ENCODE measurements at regions not wholly inside any gene's neighbourhood (a gene's known extent, or its start where the extent isn't known, plus 50 kb on each side); places are given as distances from the start of the nearest gene placed in this dataset.

DNA sequence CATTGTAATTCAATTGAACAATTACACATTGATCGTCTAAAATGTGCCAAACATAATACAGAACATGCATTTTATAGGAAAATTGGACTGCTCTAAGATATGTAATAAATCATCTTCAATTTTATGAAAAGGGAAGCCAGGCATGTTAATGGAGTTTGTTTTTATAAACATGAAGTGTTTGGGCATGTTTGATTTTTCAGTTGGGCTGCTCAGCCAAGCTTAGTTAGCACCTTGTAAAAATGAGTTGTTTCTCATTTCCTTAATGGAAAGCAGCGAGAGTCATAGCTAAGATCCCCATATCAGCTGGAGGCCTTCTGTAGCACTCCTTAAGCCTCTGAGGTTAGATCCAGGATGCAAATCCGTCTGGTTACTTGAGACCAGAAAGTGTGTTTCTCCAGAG, 422.3 kb downstream of the SPRY2 start:
- Histone ChIP-seq H3K4me1 (ENCODE audit: insufficient read depth, low read length) (no peaks in the 10 kb centered on the region), H3K79me2 (ENCODE audit: insufficient read depth, low read length) (no peaks in the 10 kb centered on the region), H2AFZ (ENCODE audit: low read length) (no peak overlapping the region), H3K4me2 (ENCODE audit: insufficient read depth, low read length) (no peak overlapping the region), H3K27me3 (ENCODE audit: insufficient read depth, low read length) (no peaks in the 10 kb centered on the region), H3K9me3 (ENCODE audit: low read depth, low read length) (no peaks in the 10 kb centered on the region), H3K27ac (ENCODE audit: low read depth, low read length) (no peak overlapping the region), H3K4me3 (ENCODE audit: insufficient read depth, low read length) (no peak overlapping the region), H3K36me3 (ENCODE audit: insufficient read depth, low read length) (no peaks in the 10 kb centered on the region), H4K20me1 (ENCODE audit: insufficient read depth, low read length) (no peaks in the 10 kb centered on the region)
- no peak for DNase-seq (ENCODE audit: insufficient read length, low spot score, missing footprints)
- TF ChIP-seq, protein P1, sequence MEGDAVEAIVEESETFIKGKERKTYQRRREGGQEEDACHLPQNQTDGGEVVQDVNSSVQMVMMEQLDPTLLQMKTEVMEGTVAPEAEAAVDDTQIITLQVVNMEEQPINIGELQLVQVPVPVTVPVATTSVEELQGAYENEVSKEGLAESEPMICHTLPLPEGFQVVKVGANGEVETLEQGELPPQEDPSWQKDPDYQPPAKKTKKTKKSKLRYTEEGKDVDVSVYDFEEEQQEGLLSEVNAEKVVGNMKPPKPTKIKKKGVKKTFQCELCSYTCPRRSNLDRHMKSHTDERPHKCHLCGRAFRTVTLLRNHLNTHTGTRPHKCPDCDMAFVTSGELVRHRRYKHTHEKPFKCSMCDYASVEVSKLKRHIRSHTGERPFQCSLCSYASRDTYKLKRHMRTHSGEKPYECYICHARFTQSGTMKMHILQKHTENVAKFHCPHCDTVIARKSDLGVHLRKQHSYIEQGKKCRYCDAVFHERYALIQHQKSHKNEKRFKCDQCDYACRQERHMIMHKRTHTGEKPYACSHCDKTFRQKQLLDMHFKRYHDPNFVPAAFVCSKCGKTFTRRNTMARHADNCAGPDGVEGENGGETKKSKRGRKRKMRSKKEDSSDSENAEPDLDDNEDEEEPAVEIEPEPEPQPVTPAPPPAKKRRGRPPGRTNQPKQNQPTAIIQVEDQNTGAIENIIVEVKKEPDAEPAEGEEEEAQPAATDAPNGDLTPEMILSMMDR (IDR thresholded peaks at IDR 0.05; ENCODE audit: extremely low read depth, low read depth, low read length), result no peak

DNA sequence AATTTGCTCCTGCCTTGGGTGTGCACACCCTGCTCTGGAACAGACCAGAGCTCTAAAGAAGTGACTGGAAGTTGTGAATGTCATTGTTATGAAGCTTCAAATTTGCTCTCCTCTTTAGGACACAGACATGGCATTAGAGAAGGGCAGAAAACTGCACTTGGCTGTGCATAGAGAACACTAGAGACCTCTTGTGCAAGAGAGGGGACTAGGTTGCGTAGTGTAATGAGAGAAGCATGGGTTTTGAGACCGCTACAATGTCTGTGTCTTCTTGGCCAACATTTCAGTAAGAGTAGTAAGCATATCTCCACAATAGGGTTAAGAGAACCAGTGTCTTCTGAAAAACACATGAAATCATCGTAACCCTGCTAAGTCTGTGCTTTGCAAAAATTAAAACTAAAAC, 423.3 kb downstream of the SPRY2 start:
- DNase-seq (ENCODE audit: insufficient read length, low spot score, missing footprints), result no peak
- Histone ChIP-seq H3K27me3 (ENCODE audit: insufficient read depth, low read length) (no peaks in the 10 kb centered on the region), H3K4me1 (ENCODE audit: insufficient read depth, low read length) (no peaks in the 10 kb centered on the region), H3K4me2 (ENCODE audit: insufficient read depth, low read length) (no peak overlapping the region), H3K4me3 (ENCODE audit: insufficient read depth, low read length) (no peak overlapping the region), H3K9me3 (ENCODE audit: low read depth, low read length) (no peaks in the 10 kb centered on the region), H4K20me1 (ENCODE audit: insufficient read depth, low read length) (no peaks in the 10 kb centered on the region), H3K79me2 (ENCODE audit: insufficient read depth, low read length) (no peaks in the 10 kb centered on the region), H3K27ac (ENCODE audit: low read depth, low read length) (no peak overlapping the region), H3K36me3 (ENCODE audit: insufficient read depth, low read length) (no peaks in the 10 kb centered on the region), H2AFZ (ENCODE audit: low read length) (no peak overlapping the region)
- TF ChIP-seq, protein P1 (IDR thresholded peaks at IDR 0.05; ENCODE audit: extremely low read depth, low read depth, low read length), result no peak

DNA sequence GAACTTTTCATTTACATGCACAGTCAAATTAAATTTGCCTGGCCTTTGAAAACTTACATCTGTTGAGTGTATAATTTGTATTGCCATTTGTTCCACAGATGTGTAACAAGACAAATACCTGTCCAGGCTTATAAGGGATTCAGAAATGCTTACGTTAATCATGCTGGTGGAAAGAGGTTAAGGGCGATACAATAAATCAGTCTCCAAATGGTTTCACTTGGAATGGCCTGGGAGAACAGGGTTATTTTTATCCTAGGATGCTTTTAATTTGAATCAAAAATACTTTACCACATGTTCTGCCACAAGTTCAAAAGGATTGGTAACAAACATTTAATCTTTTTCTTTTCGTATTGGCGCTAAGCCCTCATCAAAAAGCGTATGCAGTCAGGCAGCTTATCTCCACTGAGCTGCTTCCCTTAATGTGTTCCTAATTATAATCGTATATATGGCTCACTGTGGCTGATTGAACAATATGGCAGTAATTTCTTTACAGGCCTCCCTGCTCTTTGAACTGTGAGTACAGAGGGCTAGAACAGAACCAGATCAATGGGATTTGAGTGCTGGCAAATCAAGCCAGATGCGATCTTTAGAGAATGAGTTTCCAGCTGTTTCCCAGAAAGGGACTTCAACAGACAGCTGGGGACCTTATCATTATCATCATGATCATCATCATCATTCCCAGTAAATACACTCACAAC, 425.7 kb downstream of the SPRY2 start:
- TF ChIP-seq, protein P1 (IDR thresholded peaks at IDR 0.05; ENCODE audit: extremely low read depth, low read depth, low read length), result no peak
- no peak for DNase-seq (ENCODE audit: insufficient read length, low spot score, missing footprints)
- H3K27ac ChIP-seq (ENCODE audit: low read depth, low read length), result no peak overlapping the region
- no peaks in the 10 kb centered on the region for H3K4me1 ChIP-seq (ENCODE audit: insufficient read depth, low read length)
- H3K36me3 ChIP-seq (ENCODE audit: insufficient read depth, low read length), result no peaks in the 10 kb centered on the region
- H2AFZ ChIP-seq (ENCODE audit: low read length), result no peak overlapping the region
- no peaks in the 10 kb centered on the region for H4K20me1 ChIP-seq (ENCODE audit: insufficient read depth, low read length)
- no peak overlapping the region for H3K4me2 ChIP-seq (ENCODE audit: insufficient read depth, low read length)
- no peaks in the 10 kb centered on the region for H3K79me2 ChIP-seq (ENCODE audit: insufficient read depth, low read length)
- H3K4me3 ChIP-seq (ENCODE audit: insufficient read depth, low read length), result no peak overlapping the region
- H3K27me3 ChIP-seq (ENCODE audit: insufficient read depth, low read length), result no peaks in the 10 kb centered on the region
- no peaks in the 10 kb centered on the region for H3K9me3 ChIP-seq (ENCODE audit: low read depth, low read length)

DNA sequence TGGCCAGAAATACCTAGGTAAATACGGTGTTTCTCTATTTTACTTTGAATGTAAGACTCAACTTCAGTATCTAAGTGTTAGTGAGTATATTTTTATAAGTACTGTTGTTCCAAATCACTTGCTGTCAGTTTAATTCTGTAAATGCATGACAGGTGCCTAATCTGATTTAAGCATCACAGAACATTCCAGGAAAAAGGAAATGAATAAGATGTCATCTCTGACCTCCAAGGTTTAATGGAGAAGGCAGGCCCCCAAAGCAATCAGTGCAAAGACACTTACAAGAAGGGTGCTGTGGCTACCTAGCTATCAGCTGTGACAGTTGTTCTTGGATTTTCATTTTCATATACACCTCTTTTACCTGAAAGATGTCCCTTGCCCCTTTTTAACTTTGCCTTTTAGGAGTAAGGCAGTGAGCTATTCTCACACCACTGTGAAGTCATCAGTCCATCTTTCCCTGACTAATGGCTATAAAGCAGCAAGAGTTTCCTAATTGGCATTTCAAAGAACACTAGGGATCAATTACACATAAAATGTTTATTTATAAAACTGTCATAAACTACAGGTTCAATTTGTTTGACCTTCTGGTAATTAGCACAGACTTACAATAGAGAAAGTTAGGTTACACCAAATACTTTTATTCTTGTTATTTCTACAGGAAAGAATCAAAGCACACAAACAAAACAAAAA, 427.6 kb downstream of the SPRY2 start:
- Histone ChIP-seq H3K4me1 (ENCODE audit: insufficient read depth, low read length) (no peaks in the 10 kb centered on the region), H3K27ac (ENCODE audit: low read depth, low read length) (no peak overlapping the region), H2AFZ (ENCODE audit: low read length) (no peak overlapping the region), H4K20me1 (ENCODE audit: insufficient read depth, low read length) (no peaks in the 10 kb centered on the region), H3K9me3 (ENCODE audit: low read depth, low read length) (no peaks in the 10 kb centered on the region), H3K36me3 (ENCODE audit: insufficient read depth, low read length) (no peaks in the 10 kb centered on the region), H3K4me3 (ENCODE audit: insufficient read depth, low read length) (no peak overlapping the region), H3K79me2 (ENCODE audit: insufficient read depth, low read length) (no peaks in the 10 kb centered on the region), H3K27me3 (ENCODE audit: insufficient read depth, low read length) (no peaks in the 10 kb centered on the region), H3K4me2 (ENCODE audit: insufficient read depth, low read length) (no peak overlapping the region)
- DNase-seq (ENCODE audit: insufficient read length, low spot score, missing footprints), result no peak
- TF ChIP-seq, protein P1 (IDR thresholded peaks at IDR 0.05; ENCODE audit: extremely low read depth, low read depth, low read length), result no peak
